ENCODE measurements at regions not wholly inside any gene's neighbourhood (a gene's known extent, or its start where the extent isn't known, plus 50 kb on each side); places are given as distances from the start of the nearest gene placed in this dataset.
"Not testable (repeated sequence)": the region's sequence is repeated elsewhere in the genome, so short reads cannot be mapped to it uniquely, and the experiment has no call there.

GRCh38 chr7:136260591-136260990 is 283.4 kb upstream of the MTPN start:
- H3K27me3 Mint-ChIP-seq; H3K4me3 Mint-ChIP-seq; H3K4me1 ChIP-seq (ENCODE audit: insufficient read depth, low read length); H3K4me3 ChIP-seq (ENCODE audit: low read length in 2 of 2); H3K27ac Mint-ChIP-seq; H3K36me3 ChIP-seq (ENCODE audit: insufficient read depth, low read length); H3K9me3 ChIP-seq (ENCODE audit: control insufficient read depth in 1 of 2, low read length in 2 of 2); H3K27ac ChIP-seq (ENCODE audit: low read depth, low read length); POLR2A ChIA-PET (ENCODE audit: partially characterized antibody); DNase-seq; H3K36me3 Mint-ChIP-seq; CTCF ChIA-PET (ENCODE audit: partially characterized antibody); intact Hi-C loops (cut with micrococcal nuclease); H3K4me1 Mint-ChIP-seq; H3K27me3 ChIP-seq (ENCODE audit: insufficient read depth, low read length): not testable (repeated sequence)
- H3K9me3 Mint-ChIP-seq, result peaks cover 3 to 42% (median 30%) of the 10 kb centered on the region in 8 donors

- Histone ChIP-seq H3K4me3 (ENCODE audit: low read length in 2 of 2) (no peak overlapping the region), H3K36me3 (ENCODE audit: insufficient read depth, low read length) (no peaks in the 10 kb centered on the region), H3K27ac (ENCODE audit: low read depth, low read length) (no peak overlapping the region), H3K4me1 (ENCODE audit: insufficient read depth, low read length) (no peaks in the 10 kb centered on the region), H3K9me3 (ENCODE audit: control insufficient read depth in 1 of 2, low read length in 2 of 2) (no peaks in the 10 kb centered on the region), H3K27me3 (ENCODE audit: insufficient read depth, low read length) (no peaks in the 10 kb centered on the region)
- POLR2A ChIA-PET (ENCODE audit: partially characterized antibody), result no interaction called here
- no peak for DNase-seq
- CTCF ChIA-PET (ENCODE audit: partially characterized antibody), result no interaction called here
- Mint-ChIP-seq H3K9me3 (peaks cover 3 to 34% (median 25%) of the 10 kb centered on the region in 8 donors), H3K4me3 (no peak overlapping the region), H3K27me3 (no peaks in the 10 kb centered on the region), H3K36me3 (peaks cover 0 to 6% of the 10 kb centered on the region in 2 donors), H3K27ac (no peak overlapping the region), H3K4me1 (no peaks in the 10 kb centered on the region)
- intact Hi-C loops (cut with micrococcal nuclease), result no loop called here
These were observed 281.9 kb upstream of the MTPN start for GRCh38 chr7:136259074-136259473.

- ChIA-PET CTCF (ENCODE audit: partially characterized antibody) (no interaction called here), POLR2A (ENCODE audit: partially characterized antibody) (no interaction called here)
- H3K36me3 ChIP-seq (ENCODE audit: insufficient read depth, low read length), result no peaks in the 10 kb centered on the region
- no peaks in the 10 kb centered on the region for H3K4me1 ChIP-seq (ENCODE audit: insufficient read depth, low read length)
- no peak overlapping the region for H3K4me3 Mint-ChIP-seq
- H3K27ac Mint-ChIP-seq, result no peak overlapping the region
- no peaks in the 10 kb centered on the region for H3K9me3 ChIP-seq (ENCODE audit: control insufficient read depth in 1 of 2, low read length in 2 of 2)
- H3K9me3 Mint-ChIP-seq, result peaks cover 4 to 28% (median 11%) of the 10 kb centered on the region in 8 donors
- H3K27me3 Mint-ChIP-seq, result no peaks in the 10 kb centered on the region
- no peaks in the 10 kb centered on the region for H3K4me1 Mint-ChIP-seq
- intact Hi-C loops (cut with micrococcal nuclease), result no loop called here
- H3K4me3 ChIP-seq (ENCODE audit: low read length in 2 of 2), result no peak overlapping the region
- H3K36me3 Mint-ChIP-seq, result peaks cover 0 to 9% of the 10 kb centered on the region in 2 donors
- H3K27me3 ChIP-seq (ENCODE audit: insufficient read depth, low read length), result no peaks in the 10 kb centered on the region
- DNase-seq, result no peak
- no peak overlapping the region for H3K27ac ChIP-seq (ENCODE audit: low read depth, low read length)
These were observed 279.3 kb upstream of the MTPN start for GRCh38 chr7:136256491-136256890.

- no peak overlapping the region for H3K27ac Mint-ChIP-seq
- ChIA-PET POLR2A (ENCODE audit: partially characterized antibody) (no interaction called here), CTCF (ENCODE audit: partially characterized antibody) (no interaction called here)
- H3K4me1 Mint-ChIP-seq, result no peaks in the 10 kb centered on the region
- peaks cover 0 to 17% (median 7%) of the 10 kb centered on the region in 8 donors for H3K9me3 Mint-ChIP-seq
- no peaks in the 10 kb centered on the region for H3K9me3 ChIP-seq (ENCODE audit: control insufficient read depth in 1 of 2, low read length in 2 of 2)
- DNase-seq, result no peak
- H3K4me3 ChIP-seq (ENCODE audit: low read length in 2 of 2), result no peak overlapping the region
- H3K4me1 ChIP-seq (ENCODE audit: insufficient read depth, low read length), result no peaks in the 10 kb centered on the region
- peaks cover 0 to 21% of the 10 kb centered on the region in 2 donors for H3K36me3 Mint-ChIP-seq
- H3K27me3 Mint-ChIP-seq, result no peaks in the 10 kb centered on the region
- no peaks in the 10 kb centered on the region for H3K36me3 ChIP-seq (ENCODE audit: insufficient read depth, low read length)
- H3K4me3 Mint-ChIP-seq, result no peak overlapping the region
- H3K27me3 ChIP-seq (ENCODE audit: insufficient read depth, low read length), result no peaks in the 10 kb centered on the region
- no peak overlapping the region for H3K27ac ChIP-seq (ENCODE audit: low read depth, low read length)
- intact Hi-C loops (cut with micrococcal nuclease), result no loop called here
These were observed 277.0 kb upstream of the MTPN start for GRCh38 chr7:136254148-136254547.

GRCh38 chr7:136251826-136252225 is 274.7 kb upstream of the MTPN start:
- peaks cover 2 to 26% of the 10 kb centered on the region in 2 donors for H3K36me3 Mint-ChIP-seq
- Histone ChIP-seq H3K27ac (ENCODE audit: low read depth, low read length) (no peak overlapping the region), H3K4me1 (ENCODE audit: insufficient read depth, low read length) (no peaks in the 10 kb centered on the region), H3K9me3 (ENCODE audit: control insufficient read depth in 1 of 2, low read length in 2 of 2) (no peaks in the 10 kb centered on the region), H3K36me3 (ENCODE audit: insufficient read depth, low read length) (no peaks in the 10 kb centered on the region), H3K27me3 (ENCODE audit: insufficient read depth, low read length) (no peaks in the 10 kb centered on the region), H3K4me3 (ENCODE audit: low read length in 2 of 2) (no peak overlapping the region)
- H3K4me1 Mint-ChIP-seq, result no peaks in the 10 kb centered on the region
- no peak overlapping the region for H3K27ac Mint-ChIP-seq
- no peaks in the 10 kb centered on the region for H3K27me3 Mint-ChIP-seq
- POLR2A ChIA-PET (ENCODE audit: partially characterized antibody), result no interaction called here
- H3K9me3 Mint-ChIP-seq, result peaks cover 0 to 16% (median 7%) of the 10 kb centered on the region in 8 donors
- H3K4me3 Mint-ChIP-seq, result no peak overlapping the region
- intact Hi-C loops (cut with micrococcal nuclease), result no loop called here
- CTCF ChIA-PET (ENCODE audit: partially characterized antibody), result no interaction called here
- no peak for DNase-seq

- Histone ChIP-seq H3K4me3 (ENCODE audit: low read length in 2 of 2) (no peak overlapping the region), H3K27me3 (ENCODE audit: insufficient read depth, low read length) (no peaks in the 10 kb centered on the region), H3K9me3 (ENCODE audit: control insufficient read depth in 1 of 2, low read length in 2 of 2) (no peaks in the 10 kb centered on the region), H3K4me1 (ENCODE audit: insufficient read depth, low read length) (no peaks in the 10 kb centered on the region), H3K27ac (ENCODE audit: low read depth, low read length) (no peak overlapping the region), H3K36me3 (ENCODE audit: insufficient read depth, low read length) (no peaks in the 10 kb centered on the region)
- Mint-ChIP-seq H3K36me3 (peaks cover 11 to 49% of the 10 kb centered on the region in 2 donors), H3K4me3 (no peak overlapping the region), H3K27ac (no peak overlapping the region), H3K4me1 (no peaks in the 10 kb centered on the region), H3K27me3 (no peaks in the 10 kb centered on the region), H3K9me3 (peaks cover 0 to 17% (median 6%) of the 10 kb centered on the region in 8 donors)
- DNase-seq, result no peak
- intact Hi-C loops (cut with micrococcal nuclease), result no loop called here
- ChIA-PET POLR2A (ENCODE audit: partially characterized antibody) (no interaction called here), CTCF (ENCODE audit: partially characterized antibody) (no interaction called here)
These were observed 270.1 kb upstream of the MTPN start for GRCh38 chr7:136247211-136247610.

GRCh38 chr7:136245327-136246004 is 268.3 kb upstream of the MTPN start:
- Mint-ChIP-seq H3K36me3 (peaks cover 11 to 48% of the 10 kb centered on the region in 2 donors), H3K4me3 (no peak overlapping the region), H3K27me3 (no peaks in the 10 kb centered on the region), H3K9me3 (peaks cover 0 to 17% (median 5%) of the 10 kb centered on the region in 8 donors), H3K27ac (no peak overlapping the region), H3K4me1 (no peaks in the 10 kb centered on the region)
- H3K36me3 ChIP-seq (ENCODE audit: insufficient read depth, low read length), result no peaks in the 10 kb centered on the region
- no peaks in the 10 kb centered on the region for H3K9me3 ChIP-seq (ENCODE audit: control insufficient read depth in 1 of 2, low read length in 2 of 2)
- ChIA-PET POLR2A (ENCODE audit: partially characterized antibody) (no interaction called here), CTCF (ENCODE audit: partially characterized antibody) (no interaction called here)
- H3K4me3 ChIP-seq (ENCODE audit: low read length in 2 of 2), result no peak overlapping the region
- no peak for DNase-seq
- H3K27me3 ChIP-seq (ENCODE audit: insufficient read depth, low read length), result no peaks in the 10 kb centered on the region
- no peaks in the 10 kb centered on the region for H3K4me1 ChIP-seq (ENCODE audit: insufficient read depth, low read length)
- no peak overlapping the region for H3K27ac ChIP-seq (ENCODE audit: low read depth, low read length)
- intact Hi-C loops (cut with micrococcal nuclease), result no loop called here

GRCh38 chr7:136234040-136234439 is 256.9 kb upstream of the MTPN start:
- H3K4me3 Mint-ChIP-seq, result no peak overlapping the region
- H3K36me3 Mint-ChIP-seq, result peaks cover 8 to 24% of the 10 kb centered on the region in 2 donors
- H3K4me1 ChIP-seq (ENCODE audit: insufficient read depth, low read length), result no peaks in the 10 kb centered on the region
- no peaks in the 10 kb centered on the region for H3K9me3 ChIP-seq (ENCODE audit: control insufficient read depth in 1 of 2, low read length in 2 of 2)
- H3K4me3 ChIP-seq (ENCODE audit: low read length in 2 of 2), result no peak overlapping the region
- no peaks in the 10 kb centered on the region for H3K27me3 ChIP-seq (ENCODE audit: insufficient read depth, low read length)
- H3K4me1 Mint-ChIP-seq, result no peaks in the 10 kb centered on the region
- no peak overlapping the region for H3K27ac Mint-ChIP-seq
- DNase-seq, result no peak
- H3K27ac ChIP-seq (ENCODE audit: low read depth, low read length), result no peak overlapping the region
- peaks cover 16 to 61% (median 50%) of the 10 kb centered on the region in 8 donors for H3K9me3 Mint-ChIP-seq
- no peaks in the 10 kb centered on the region for H3K27me3 Mint-ChIP-seq
- ChIA-PET CTCF (ENCODE audit: partially characterized antibody) (no interaction called here), POLR2A (ENCODE audit: partially characterized antibody) (no interaction called here)
- intact Hi-C loops (cut with micrococcal nuclease), result no loop called here
- H3K36me3 ChIP-seq (ENCODE audit: insufficient read depth, low read length), result no peaks in the 10 kb centered on the region

All from CD4-positive, alpha-beta memory T cell (primary cell).